ENCODE measurements at regions not wholly inside any gene's neighbourhood (a gene's known extent, or its start where the extent isn't known, plus 50 kb on each side); places are given as distances from the start of the nearest gene placed in this dataset.

- Mint-ChIP-seq H3K27ac (no peak overlapping the region), H3K9me3 (peaks cover 5% of the 10 kb centered on the region), H3K36me3 (ENCODE audit: low read depth) (no peaks in the 10 kb centered on the region), H3K4me3 (no peak overlapping the region), H3K27me3 (peaks cover 41% of the 10 kb centered on the region), H3K4me1 (ENCODE audit: low read depth) (no peaks in the 10 kb centered on the region)
- H3K27me3 ChIP-seq (ENCODE audit: control insufficient read depth in 1 of 2, insufficient read depth in 2 of 2, low read length in 2 of 2): no peaks in the 10 kb centered on the region
- POLR2A ChIA-PET: no interaction called here
- no peak for DNase-seq
- H3K9me3 ChIP-seq (ENCODE audit: control insufficient read depth in 1 of 2, insufficient read depth in 1 of 2, low read length in 2 of 2): peaks cover 0 to under 1% of the 10 kb centered on the region in 2 experiments
- no peak for ATAC-seq (ENCODE audit: poor library complexity)
- no peaks in the 10 kb centered on the region for H3K36me3 ChIP-seq (ENCODE audit: insufficient read depth, low read length)
- CTCF ChIA-PET: interaction anchor here (2.1 kb wide), 1 partner anchor 276 kb away, joined by 7 read pairs; no protein-coding TSS in a partner anchor
- no peak overlapping the region for H3K4me3 ChIP-seq (ENCODE audit: low read length)
- intact Hi-C loops (cut with DNase I, micrococcal nuclease): loop anchor here in 1 of 2 experiments (5.0 kb wide), 1 partner anchor 160 kb away; no protein-coding TSS in a partner anchor
- no peaks in the 10 kb centered on the region for H3K4me1 ChIP-seq (ENCODE audit: insufficient read depth, low read length)
- no peak overlapping the region for H3K27ac ChIP-seq (ENCODE audit: low read depth in 1 of 2, low read length in 2 of 2)
- no peak for TF ChIP-seq CTCF (IDR thresholded peaks at IDR 0.05)
Observed at GRCh38 chr16:56042416-56042815, 148.9 kb upstream of the GNAO1 start.

GRCh38 chr16:56041556-56042140 is 149.6 kb upstream of the GNAO1 start:
- DNase-seq (peak in 8 of 14 experiments; percentile 1 to 64 (median 19)), ATAC-seq (ENCODE audit: poor library complexity) (no peak)
- Mint-ChIP-seq H3K27me3 (peaks cover 35% of the 10 kb centered on the region), H3K4me3 (no peak overlapping the region), H3K27ac (no peak overlapping the region), H3K4me1 (ENCODE audit: low read depth) (no peaks in the 10 kb centered on the region), H3K36me3 (ENCODE audit: low read depth) (no peaks in the 10 kb centered on the region), H3K9me3 (peaks cover 10% of the 10 kb centered on the region)
- TF ChIP-seq CTCF (IDR thresholded peaks at IDR 0.05): peak; percentile 12
- Histone ChIP-seq H3K4me3 (ENCODE audit: low read length) (no peak overlapping the region), H3K9me3 (ENCODE audit: control insufficient read depth in 1 of 2, insufficient read depth in 1 of 2, low read length in 2 of 2) (peaks cover 0 to 7% of the 10 kb centered on the region in 2 experiments), H3K27ac (ENCODE audit: low read depth in 1 of 2, low read length in 2 of 2) (no peak overlapping the region), H3K27me3 (ENCODE audit: control insufficient read depth in 1 of 2, insufficient read depth in 2 of 2, low read length in 2 of 2) (no peaks in the 10 kb centered on the region), H3K36me3 (ENCODE audit: insufficient read depth, low read length) (no peaks in the 10 kb centered on the region), H3K4me1 (ENCODE audit: insufficient read depth, low read length) (no peaks in the 10 kb centered on the region)
- ChIA-PET CTCF (interaction anchor here (2.1 kb wide), 1 partner anchor 277 kb away, joined by 7 read pairs; no protein-coding TSS in a partner anchor), POLR2A (no interaction called here)
- intact Hi-C loops (cut with DNase I, micrococcal nuclease): loop anchor here in 1 of 2 experiments (1.0 to 5.0 kb wide), 2 partner anchors 161 to 276 kb away; no protein-coding TSS in a partner anchor

GRCh38 chr16:56038564-56039098 is 152.7 kb upstream of the GNAO1 start:
- ATAC-seq (ENCODE audit: poor library complexity) (no peak), DNase-seq (no peak)
- Mint-ChIP-seq H3K9me3 (peaks cover 10% of the 10 kb centered on the region), H3K4me3 (no peak overlapping the region), H3K27me3 (peaks cover 30% of the 10 kb centered on the region), H3K27ac (no peak overlapping the region), H3K36me3 (ENCODE audit: low read depth) (no peaks in the 10 kb centered on the region), H3K4me1 (ENCODE audit: low read depth) (no peaks in the 10 kb centered on the region)
- Histone ChIP-seq H3K36me3 (ENCODE audit: insufficient read depth, low read length) (no peaks in the 10 kb centered on the region), H3K27me3 (ENCODE audit: control insufficient read depth in 1 of 2, insufficient read depth in 2 of 2, low read length in 2 of 2) (no peaks in the 10 kb centered on the region), H3K27ac (ENCODE audit: low read depth in 1 of 2, low read length in 2 of 2) (no peak overlapping the region), H3K4me3 (ENCODE audit: low read length) (no peak overlapping the region), H3K4me1 (ENCODE audit: insufficient read depth, low read length) (no peaks in the 10 kb centered on the region), H3K9me3 (ENCODE audit: control insufficient read depth in 1 of 2, insufficient read depth in 1 of 2, low read length in 2 of 2) (peaks cover 0 to 7% of the 10 kb centered on the region in 2 experiments)
- ChIA-PET POLR2A (no interaction called here), CTCF (no interaction called here)
- TF ChIP-seq CTCF (IDR thresholded peaks at IDR 0.05): no peak
- intact Hi-C loops (cut with DNase I, micrococcal nuclease): no loop called here

All from CD4-positive, alpha-beta T cell (primary cell).